ENCODE measurements at regions not wholly inside any gene's neighbourhood (a gene's known extent, or its start where the extent isn't known, plus 50 kb on each side); places are given as distances from the start of the nearest gene placed in this dataset.
"Not testable (repeated sequence)": the region's sequence is repeated elsewhere in the genome, so short reads cannot be mapped to it uniquely, and the experiment has no call there.

DNA sequence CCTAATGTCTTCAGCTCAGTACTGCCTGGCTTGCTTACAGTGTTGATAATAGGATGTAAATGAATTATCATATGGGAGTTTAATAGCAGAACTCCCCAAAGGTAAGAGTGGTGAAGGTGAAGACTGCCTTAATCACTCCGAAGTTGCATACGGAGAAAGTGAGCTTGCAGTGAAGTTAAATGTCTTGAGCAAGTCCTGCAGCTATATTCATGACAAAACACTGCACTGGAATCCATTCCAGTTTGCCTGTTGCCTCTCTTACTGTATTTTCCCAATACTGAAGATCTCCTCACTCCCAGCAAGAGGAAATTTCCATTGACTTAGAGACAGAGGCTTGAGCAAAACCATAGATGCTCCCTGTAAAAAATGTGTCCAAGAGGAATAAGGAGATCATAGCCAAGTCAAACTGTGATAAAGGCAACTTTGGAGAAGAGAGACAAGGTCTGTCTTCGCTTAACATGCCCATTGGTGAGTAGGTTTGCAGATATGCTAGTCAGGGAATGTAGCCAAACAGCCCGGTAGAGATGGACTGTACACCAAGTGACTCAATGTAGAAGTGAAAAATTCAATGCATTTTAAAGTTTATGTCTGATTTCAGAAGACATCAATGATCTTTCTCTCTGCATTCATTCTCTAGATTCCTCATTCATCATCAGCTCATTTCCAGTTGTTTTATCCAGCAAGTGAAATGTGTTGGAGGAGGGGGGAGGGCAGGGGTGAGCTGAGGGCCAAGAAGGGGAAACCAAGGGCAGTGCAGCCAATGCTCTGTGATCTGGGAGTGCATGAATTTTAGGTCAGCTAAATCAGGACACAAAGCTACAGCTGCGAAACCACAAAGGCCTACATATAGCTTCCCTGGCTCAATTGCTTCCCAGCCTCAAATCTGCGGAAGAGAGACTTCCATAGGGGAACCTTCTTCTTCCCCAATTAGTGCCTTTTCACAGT lies 667.1 kb upstream of the NR2F2 start:
- DNase-seq (ENCODE audit: low read depth in 3 of 3, low spot score in 1 of 3): no peak

DNA sequence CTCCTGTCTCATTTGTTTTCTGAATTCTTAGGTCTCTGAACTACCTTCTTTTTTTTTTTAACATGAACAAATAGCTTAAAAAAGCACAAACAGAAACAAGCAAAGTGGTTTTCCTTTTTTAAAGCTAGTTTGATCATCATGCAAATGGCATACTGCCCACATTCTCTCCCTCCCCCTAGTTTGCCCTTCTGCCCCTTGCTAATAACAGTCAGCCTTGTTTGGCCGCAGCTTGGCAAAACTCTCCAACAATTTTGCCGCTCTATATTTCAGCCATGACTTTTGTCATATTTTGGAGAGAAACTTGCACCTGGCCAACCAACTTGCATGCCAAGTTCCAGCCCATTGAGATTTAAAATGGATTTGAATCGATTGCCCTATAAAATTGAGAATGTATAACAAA lies 666.0 kb upstream of the NR2F2 start:
- no peak for DNase-seq (ENCODE audit: low read depth in 3 of 3, low spot score in 1 of 3)

DNA sequence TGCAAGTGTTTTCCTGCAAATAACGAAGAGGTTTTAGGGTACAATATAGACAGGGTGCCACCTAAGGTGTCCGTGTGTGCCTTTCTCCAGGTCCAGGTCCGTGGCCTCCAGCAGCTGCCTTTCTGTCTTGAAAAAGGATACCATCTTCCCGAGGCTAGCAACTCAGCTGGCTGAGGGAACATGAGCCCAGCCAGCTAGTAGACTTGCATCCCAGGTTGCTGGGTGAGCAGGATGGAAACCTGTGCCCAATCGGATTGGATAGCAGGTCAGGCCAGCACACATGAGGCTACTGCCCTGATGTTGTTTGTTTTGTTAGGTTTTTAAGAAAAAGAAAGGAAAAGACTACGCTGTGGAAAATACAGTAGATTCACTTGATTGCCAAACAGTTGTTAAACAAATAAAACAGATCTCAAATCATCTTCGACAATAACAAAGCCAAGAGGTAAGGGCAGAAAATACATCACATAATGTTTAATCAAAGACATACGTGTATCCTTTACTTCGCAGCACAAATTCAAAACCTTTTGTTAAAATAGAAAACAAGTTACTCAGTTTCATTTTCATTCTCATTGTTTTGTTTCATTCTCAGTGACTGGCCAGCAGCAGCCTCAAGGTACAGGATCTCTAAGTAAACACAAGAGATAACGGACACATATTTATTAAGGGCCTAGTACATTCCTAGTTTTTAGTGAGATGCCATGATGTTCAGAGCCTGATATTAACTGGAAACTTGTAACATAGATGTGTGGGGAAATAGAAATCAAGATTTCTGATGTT lies 661.2 kb upstream of the NR2F2 start:
- DNase-seq (ENCODE audit: low read depth in 3 of 3, low spot score in 1 of 3): no peak

DNA sequence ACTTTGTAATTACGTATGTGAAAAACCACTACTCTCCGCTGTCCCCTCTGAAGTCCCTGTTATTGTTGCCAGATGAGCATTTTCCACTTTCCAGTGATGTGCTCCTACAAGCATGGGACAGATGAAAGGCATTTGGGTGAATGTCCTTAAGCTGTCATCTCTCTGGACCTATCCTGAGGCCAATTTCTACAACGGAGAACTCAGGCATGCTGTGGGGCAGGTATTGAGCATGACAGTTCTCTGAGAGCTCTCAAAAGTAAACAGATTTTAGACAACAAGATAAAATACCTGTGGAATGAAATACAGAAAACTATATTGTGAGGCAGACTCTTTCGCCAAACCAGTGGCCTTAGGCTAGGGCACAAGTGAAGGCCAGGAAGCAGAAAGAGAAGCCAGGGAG lies 656.5 kb upstream of the NR2F2 start:
- no peak for DNase-seq (ENCODE audit: low read depth in 3 of 3, low spot score in 1 of 3)

DNA sequence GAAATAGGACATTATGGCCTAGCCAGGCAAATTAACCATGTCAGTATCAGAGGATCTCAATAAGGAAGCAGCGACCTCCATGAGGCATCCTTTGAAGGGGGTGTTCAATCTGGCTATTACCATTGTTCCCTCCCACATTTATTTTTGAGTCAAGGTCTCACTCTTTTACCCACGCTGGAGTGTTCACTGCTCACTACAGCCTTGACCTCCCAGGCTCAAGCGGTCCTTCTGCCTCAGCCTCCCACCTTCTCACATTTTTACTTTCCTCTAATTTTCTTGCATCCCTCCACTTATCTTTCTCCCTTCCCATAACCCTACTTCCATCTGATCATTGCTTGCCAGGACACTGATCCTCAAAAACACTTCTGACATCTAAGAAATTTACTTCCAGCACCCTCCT lies 654.0 kb upstream of the NR2F2 start:
- no peak for DNase-seq (ENCODE audit: low read depth in 3 of 3, low spot score in 1 of 3)

DNA sequence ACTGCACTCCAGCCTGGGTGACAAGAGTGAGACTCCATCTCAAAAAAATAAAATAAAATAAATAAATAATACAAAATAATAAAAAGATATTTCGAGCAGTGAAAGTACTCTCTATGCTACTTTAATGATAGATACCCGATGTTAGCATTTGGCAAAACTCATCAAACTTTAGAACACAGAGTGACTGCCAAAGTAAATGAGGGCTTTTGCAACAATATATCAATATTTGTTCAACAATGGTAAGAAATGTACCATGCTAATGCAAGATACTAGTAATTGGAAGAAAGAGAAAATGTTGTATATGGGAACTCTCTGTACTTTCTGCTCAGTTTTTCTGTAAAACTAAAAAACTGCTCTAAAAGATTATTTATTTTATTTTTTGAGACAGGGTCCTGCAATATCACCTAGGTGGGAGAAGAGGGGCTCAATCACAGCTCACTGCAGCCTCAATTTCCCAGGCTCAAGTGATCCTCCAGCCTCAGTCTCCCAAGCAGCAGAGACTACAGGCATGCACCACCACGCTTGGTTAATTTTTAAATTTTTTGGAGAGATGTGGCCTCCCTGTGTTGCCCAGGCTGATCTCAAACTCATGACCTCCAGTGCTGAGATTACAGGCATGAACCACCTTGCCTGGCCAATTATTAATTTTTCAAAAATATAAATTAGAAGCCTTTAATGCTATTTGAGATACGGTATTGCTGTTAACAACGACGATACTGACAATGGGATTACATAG lies 650.5 kb upstream of the NR2F2 start:
- DNase-seq (ENCODE audit: low read depth in 3 of 3, low spot score in 1 of 3): no peak

DNA sequence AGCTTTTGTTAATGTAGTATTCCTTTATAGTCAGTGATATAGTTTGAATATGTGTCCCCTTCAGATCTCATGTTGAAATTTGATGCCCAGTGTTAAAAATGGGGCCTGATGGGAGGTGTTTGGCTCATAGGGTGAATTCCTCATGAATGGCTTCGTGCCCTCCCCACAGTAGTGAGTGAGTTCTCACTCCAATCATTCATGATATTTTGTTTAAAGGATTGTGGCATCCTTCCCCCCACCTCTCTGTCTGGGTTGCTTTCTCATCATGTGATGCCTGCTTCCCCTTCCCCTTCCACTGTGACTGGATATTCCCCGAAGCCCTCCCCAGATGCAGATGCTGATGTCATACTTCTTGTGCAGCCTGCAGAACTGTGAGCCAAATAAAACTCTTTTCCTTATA lies 649.8 kb upstream of the NR2F2 start:
- DNase-seq (ENCODE audit: low read depth in 3 of 3, low spot score in 1 of 3): no peak

DNA sequence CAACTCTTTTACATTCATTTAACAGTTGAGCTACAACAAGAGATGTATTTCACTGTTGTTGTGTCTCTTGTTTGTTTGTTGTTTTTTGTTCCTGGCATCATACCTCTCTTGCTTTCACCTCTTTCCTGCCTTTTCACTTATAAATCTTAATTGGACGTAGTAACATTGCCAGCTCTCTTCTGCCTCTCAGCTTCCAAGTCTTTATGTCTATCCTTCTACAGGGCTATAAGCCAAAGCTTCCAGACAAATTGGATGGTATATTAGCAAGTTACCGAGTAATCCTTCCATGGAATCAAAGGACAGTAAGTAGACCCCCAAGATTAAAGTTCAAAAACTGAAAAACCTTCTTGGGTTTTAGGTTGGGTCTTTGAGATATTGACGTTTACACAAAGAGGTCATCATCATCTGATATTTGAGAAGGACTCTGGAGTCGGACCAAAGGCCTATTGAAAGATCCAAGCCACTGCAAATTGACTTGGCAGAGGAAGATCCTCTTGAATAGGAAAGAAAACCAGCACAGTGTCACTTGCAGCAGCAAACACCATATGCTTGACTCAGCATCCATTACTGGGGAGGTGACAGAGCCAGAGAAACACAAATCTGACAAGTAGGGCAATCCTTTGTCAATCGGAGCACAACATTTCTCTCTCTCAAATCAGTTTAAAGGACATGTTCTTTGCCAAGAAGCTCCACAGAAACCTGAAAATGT lies 648.5 kb upstream of the NR2F2 start:
- DNase-seq (ENCODE audit: low read depth in 3 of 3, low spot score in 1 of 3): no peak

DNA sequence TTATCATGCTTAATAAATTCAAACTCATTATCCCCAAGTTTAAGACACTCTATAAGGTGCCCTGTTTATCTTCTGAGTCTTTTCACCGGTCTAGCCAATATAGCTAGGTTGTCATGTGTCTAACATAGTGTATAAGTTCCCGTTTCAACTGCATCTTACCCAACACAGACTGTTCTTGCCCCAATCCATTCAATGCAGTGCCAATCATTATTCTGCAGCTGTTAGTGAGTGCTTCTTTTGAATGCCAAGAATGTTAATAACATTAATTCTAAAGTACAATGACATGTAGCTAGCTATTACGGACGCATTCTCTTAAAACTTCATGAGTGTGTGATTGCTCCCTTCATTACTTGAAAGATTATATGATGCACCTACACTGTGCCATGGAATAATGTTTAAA lies 646.4 kb upstream of the NR2F2 start:
- DNase-seq (ENCODE audit: low read depth in 3 of 3, low spot score in 1 of 3): no peak

DNA sequence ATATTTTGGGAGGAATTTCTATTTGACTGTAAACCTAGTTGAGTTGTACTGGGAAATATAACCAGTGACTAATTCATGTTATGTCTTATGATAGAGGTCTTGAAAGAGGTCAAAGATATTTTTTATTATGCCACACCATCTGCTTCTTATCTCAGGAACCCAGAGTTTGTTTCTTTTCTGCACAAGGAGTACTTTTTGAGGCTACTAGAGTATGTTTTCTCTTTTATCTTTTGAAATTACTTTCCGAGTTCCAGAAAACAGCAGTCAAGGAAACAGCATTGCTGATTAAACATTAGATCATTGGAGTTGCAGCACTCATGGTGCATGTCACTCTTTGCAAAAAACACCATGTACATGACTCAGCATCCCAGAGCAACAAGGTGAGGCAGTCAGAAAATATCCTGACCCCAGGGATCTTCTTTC lies 645.8 kb upstream of the NR2F2 start:
- no peak for DNase-seq (ENCODE audit: low read depth in 3 of 3, low spot score in 1 of 3)

DNA sequence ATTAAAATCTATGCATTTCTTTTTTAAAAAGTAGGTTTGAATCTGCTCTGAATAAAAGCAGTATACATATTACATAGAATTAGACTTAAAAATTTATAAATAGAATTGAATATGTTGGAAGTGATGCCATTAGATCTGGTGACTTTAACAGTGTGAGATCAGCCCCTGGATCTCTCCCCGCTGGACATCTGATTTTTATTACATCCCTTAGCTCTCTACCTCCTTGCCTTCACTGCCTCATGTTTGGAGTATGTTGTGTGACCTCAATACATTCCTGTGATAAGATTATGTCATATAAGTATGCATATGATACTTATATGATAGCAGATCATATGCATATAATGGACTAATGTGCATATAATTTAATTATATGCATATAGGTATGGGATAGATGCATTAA lies 643.4 kb upstream of the NR2F2 start:
- DNase-seq (ENCODE audit: low read depth in 3 of 3, low spot score in 1 of 3): no peak

DNA sequence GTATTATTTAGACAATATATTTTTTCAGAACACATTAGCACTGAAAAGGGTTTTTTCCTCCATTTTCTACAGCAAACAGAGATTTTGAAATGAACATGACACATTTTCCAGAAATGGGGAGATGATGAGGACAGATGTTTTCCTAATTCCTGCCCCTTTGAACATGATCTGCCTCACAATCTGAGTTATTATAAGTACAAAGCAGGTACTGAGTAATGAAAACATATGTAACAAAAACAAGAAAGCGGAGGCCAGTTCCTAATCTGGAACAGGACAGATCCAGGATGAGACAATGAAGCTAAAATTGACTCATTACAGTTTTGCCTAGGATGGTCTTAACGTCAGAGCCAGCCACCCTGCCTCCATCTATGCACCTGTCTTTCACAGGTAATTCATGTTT lies 642.8 kb upstream of the NR2F2 start:
- DNase-seq (ENCODE audit: low read depth in 3 of 3, low spot score in 1 of 3): no peak

DNA sequence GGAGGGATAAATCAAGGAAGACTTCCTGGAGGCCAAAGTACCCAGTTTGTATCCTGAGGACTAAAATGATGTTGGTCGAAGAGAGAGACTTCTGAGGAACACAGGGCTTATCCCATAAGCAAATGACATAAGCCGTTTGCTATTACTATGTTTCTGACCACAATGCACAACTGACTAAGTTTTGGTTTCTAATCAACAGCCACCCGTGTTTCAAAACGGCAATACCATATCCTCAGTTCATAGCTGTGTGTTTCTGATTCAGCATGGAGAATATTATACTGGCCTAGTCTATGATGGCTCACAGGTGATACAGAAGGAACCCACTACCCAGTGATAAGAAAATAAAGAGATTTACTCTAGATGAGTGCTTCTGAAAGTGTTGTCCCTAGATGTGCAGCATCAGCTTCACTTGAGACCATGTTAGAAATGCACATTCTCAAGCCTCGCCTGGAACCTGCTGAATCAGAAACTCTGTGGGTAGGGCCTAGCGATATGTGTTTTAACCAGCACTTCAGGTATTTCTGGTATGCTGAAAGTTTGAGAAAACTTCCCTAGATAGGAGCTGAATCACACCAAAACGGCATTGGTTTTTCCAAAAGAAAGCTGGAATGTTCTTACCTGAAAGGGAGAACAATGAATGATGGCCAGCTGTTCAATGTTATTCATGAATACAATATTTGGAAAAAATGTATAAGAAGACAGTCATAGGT lies 639.7 kb upstream of the NR2F2 start:
- no peak for DNase-seq (ENCODE audit: low read depth in 3 of 3, low spot score in 1 of 3)

DNA sequence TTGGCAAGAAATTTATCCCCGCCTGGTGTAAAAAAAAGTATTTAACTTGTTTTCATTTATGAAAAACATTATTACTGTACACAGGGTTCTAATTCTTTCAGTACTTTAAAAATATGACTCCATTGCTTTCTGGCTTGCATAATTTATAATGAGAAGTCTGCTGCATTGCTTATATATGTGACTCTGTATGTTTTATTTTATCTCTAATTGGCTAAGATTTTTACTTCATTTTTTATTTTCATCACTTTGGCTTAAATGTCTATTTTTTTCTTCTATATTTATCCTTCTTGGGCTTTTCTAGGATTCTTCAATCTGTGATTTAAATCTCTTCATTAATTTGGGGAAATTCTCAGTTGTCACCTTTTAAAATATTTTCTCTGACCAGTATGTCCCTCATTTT lies 636.6 kb upstream of the NR2F2 start:
- DNase-seq (ENCODE audit: low read depth in 3 of 3, low spot score in 1 of 3): no peak

DNA sequence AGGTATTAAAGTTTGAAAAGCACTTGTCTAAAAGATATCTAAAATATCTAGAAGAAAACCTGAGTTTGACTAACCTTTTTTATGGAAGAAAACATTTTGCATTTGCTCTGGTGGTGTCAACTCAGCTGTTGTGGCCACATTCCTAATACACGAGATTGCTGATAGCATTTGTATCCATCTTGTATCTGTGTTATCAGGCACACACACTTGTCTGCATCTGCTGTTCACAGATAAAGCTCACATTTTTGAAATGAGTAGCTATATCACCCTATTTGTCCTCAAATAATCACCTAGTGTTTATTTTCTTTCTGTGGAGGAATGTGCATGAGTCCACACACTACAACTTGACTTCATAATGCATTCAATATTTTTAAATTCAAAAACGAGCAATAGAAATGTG lies 632.3 kb upstream of the NR2F2 start:
- no peak for DNase-seq (ENCODE audit: low read depth in 3 of 3, low spot score in 1 of 3)

DNA sequence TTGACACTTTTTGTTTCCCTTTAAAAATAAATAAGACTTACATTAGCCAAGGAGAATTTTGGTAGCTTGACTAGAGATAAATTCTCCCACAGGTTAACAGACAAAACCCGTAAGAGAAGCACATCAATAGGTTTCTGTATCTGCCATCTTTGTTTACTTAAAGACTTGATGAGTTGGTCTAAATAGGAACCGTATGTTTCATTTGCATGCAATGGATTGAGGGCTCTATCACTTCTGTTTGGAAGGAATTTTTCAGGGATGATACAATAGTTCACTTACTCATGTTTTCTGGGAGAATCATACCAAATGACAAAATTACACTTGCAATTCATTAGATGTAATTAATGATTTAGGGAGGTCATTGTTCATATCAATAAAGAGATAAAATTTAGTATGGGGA lies 631.5 kb upstream of the NR2F2 start:
- no peak for DNase-seq (ENCODE audit: low read depth in 3 of 3, low spot score in 1 of 3)

DNA sequence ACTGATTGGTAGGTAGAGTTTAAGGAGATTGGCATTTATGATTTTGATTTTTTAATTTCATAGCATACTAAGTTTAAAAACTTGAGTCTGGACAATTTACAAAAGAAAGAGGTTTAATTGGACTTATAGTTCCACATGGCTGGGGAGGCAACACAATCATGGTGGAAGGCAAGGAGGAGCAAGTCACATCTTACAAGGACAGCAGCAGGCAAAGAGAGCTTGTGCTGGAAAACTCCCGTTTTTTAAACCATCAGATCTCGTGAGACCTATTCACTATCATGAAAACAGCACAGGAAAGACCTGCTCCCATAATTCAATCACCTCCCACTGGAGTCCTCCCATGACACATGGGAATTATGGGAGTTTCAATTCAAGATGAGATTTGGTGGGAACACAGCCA lies 630.9 kb upstream of the NR2F2 start:
- DNase-seq (ENCODE audit: low read depth in 3 of 3, low spot score in 1 of 3): no peak

DNA sequence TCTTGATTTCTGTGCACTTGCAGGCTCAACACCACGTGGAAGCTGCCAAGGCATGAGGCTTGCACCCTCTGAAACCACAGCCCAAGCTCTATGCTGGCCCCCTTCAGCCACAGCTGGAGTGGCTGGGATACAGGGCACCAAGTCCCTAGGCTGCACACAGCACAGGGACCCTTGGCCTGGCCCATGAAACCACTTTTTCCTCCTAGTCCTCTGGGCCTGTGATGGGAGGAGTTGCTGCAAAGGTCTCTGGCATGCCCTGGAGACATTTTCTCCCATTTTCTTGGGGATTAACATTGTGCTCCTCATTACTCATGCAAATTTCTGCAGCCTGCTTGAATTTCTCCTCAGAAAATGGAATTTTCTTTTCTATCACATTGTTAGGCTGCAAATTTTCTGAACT lies 629.8 kb upstream of the NR2F2 start:
- DNase-seq (ENCODE audit: low read depth in 3 of 3, low spot score in 1 of 3): not testable (repeated sequence)

DNA sequence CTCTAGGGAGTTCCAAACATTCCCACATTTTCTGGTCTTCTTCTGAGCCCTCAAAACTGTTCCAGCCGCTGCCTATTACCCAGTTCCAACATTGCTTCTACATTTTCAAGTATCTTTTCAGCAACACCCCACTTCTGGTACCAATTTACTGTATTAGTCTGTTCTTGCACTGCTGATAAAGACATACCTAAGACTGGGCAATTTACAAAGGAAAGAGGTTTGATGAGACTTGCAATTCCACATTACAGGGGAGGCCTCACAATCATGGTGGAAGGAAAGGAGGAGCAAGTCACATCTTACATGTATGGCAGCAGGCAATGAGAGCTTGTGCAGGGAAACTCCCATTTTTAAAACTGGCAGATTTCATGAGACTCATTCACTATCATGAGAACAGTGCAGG lies 629.1 kb upstream of the NR2F2 start:
- no peak for DNase-seq (ENCODE audit: low read depth in 3 of 3, low spot score in 1 of 3)

DNA sequence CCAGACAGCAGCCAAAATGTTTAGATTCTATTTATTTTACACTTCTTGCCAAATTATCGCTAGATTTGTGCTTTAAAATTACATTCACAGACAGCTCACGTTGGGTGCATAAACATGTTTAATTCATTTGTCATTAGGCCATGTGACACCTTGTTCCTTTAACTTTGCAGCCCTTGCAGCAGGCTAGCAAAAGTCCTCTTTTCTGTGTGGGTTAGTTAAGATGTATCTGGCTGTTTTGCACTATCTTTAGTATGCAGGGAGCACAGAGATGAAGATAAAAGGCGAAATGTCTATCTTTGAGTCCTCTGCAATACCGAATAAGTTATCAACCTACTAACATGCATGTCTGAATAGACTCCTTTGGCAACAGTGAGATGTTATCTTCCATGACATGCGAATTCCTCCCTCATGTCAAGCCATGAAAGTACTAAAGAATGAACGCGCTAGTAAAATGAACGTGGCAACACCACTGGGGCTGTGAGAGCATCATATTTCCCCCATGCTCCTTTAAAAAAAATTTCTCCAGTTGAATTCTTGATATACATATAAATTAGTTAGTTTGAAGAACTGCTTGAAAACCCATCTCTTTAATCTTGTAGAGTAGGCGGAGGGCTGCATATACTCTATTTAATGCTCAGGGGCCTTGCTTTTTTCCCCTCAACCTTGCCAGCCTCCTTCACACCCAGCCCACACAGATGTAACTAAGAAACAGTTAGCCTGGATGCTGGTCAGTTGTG lies 620.4 kb upstream of the NR2F2 start:
- DNase-seq (ENCODE audit: low read depth in 3 of 3, low spot score in 1 of 3): no peak

Data from stimulated activated CD4-positive, alpha-beta T cell treated with anti-CD3 and anti-CD28 coated beads, TNF-alpha, amount 100 ng/mL, for 1 hour (primary cell).